GM21723 (cell line): ENCODE measurements at regions not wholly inside any gene's neighbourhood (a gene's known extent, or its start where the extent isn't known, plus 50 kb on each side); places are given as distances from the start of the nearest gene placed in this dataset.
A peak's percentile ranks its signal among the peaks of the same experiment; 100 is the strongest.

ENCODE experiments used
- ATAC-seq: cut with Tn5 transposase; IDR thresholded peaks from one replicate; pipeline ENCODE4 v1.9.1; 2021; ENCODE audit warnings: mild to moderate bottlenecking, moderate library complexity; ENCODE audit not compliant: unreplicated experiment

GRCh38 chr7:22589641-22590201 is 89.7 kb upstream of the STEAP1B start:
- no peak for ATAC-seq

GRCh38 chr7:22588351-22588750 is 88.4 kb upstream of the STEAP1B start:
- ATAC-seq = no peak

- ATAC-seq = no peak
Observed at GRCh38 chr7:22587322-22587721, 87.3 kb upstream of the STEAP1B start.

- no peak for ATAC-seq
Observed at GRCh38 chr7:22586786-22587140, 86.8 kb upstream of the STEAP1B start.

GRCh38 chr7:22586101-22586785 is 86.3 kb upstream of the STEAP1B start:
- no peak for ATAC-seq

GRCh38 chr7:22584179-22584578 is 84.2 kb upstream of the STEAP1B start:
- peak; percentile 78 for ATAC-seq

- ATAC-seq = no peak
Observed at GRCh38 chr7:22582863-22583622, 83.1 kb upstream of the STEAP1B start.

- ATAC-seq = no peak
Observed at GRCh38 chr7:22581099-22581498, 81.1 kb upstream of the STEAP1B start.

GRCh38 chr7:22579961-22580360 is 80.0 kb upstream of the STEAP1B start:
- ATAC-seq = no peak

GRCh38 chr7:22578007-22578733 is 78.2 kb upstream of the STEAP1B start:
- no peak for ATAC-seq

GRCh38 chr7:22577470-22578001 is 77.5 kb upstream of the STEAP1B start:
- no peak for ATAC-seq

GRCh38 chr7:22576612-22577469 is 76.9 kb upstream of the STEAP1B start:
- no peak for ATAC-seq

- ATAC-seq = no peak
Observed at GRCh38 chr7:22574754-22575520, 74.9 kb upstream of the STEAP1B start.

- no peak for ATAC-seq
Observed at GRCh38 chr7:22572937-22573336, 72.9 kb upstream of the STEAP1B start.

GRCh38 chr7:22572292-22572691 is 72.3 kb upstream of the STEAP1B start:
- no peak for ATAC-seq

GRCh38 chr7:22571766-22572165 is 71.8 kb upstream of the STEAP1B start:
- ATAC-seq = no peak

GRCh38 chr7:22569586-22570321 is 69.8 kb upstream of the STEAP1B start:
- no peak for ATAC-seq

GRCh38 chr7:22566592-22566991 is 66.6 kb upstream of the STEAP1B start:
- no peak for ATAC-seq

GRCh38 chr7:22566176-22566575 is 66.2 kb upstream of the STEAP1B start:
- ATAC-seq = no peak
